Sciatic nerve (tissue), 2 donors: ENCODE measurements at regions not wholly inside any gene's neighbourhood (a gene's known extent, or its start where the extent isn't known, plus 50 kb on each side); places are given as distances from the start of the nearest gene placed in this dataset.

ENCODE experiments used
- ATAC-seq: fragments of 200-7000 bp; cut with Tn5 transposase; one replicate; pipeline ENCODE4 v1.9.1; 2020; ENCODE audit warnings: mild to moderate bottlenecking, moderate library complexity
- DNase-seq: peaks from one replicate; pipeline ENCODE4 v3.0.0-alpha.2; 2020; ENCODE audit warnings: low spot score
- intact Hi-C: fragments of 100-400 bp; cut with DNase I; formaldehyde crosslinking; loops from one replicate; pipeline ENCODE4 v1.14.2; 2022
- donor health status: DM: no; HTN: no; CAD: no.
- donor health status: DM: no; HTN: no; CAD: no.

DNA sequence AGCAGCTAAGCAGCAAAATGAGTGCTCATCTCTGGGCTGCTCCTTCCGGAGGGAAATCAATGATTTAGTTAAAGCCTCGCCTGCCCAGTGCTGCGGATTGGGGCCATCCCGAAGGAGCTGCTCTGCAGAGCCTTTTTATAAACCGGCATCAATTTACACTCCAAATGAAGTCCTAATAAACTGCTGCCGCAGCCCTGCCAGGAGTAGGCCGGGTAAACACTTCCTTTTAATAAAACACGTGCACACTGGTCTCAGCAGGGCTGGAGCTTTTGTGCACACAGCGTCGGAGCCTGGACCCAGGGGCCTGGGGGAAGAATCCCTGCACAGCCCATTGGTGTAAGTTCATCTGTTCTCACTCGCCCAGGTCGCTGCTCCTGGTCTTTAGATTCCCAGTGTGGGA, 79.6 kb upstream of the HS3ST2 start:
- no peak for ATAC-seq
- intact Hi-C loops: no loop called here
- DNase-seq: no peak

DNA sequence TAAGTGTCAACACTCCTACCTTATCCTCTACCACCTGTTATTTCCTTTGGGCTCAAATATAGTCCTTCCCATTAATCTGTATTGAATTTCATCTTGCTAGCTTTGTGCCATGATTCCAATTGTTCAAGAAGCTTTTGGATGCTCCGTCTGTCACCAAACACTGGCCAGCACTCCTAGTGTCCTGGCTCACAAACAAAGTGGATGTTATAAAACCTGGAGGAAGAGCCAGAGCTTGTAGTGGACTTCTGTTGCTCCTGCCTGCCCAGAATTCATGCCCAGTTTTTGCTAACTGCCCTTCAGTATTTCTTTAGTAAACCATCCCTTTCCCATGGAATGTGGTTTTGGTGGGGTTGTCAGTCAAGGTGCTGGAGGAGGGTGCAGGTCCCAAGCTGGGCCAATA, 77.2 kb upstream of the HS3ST2 start:
- DNase-seq: no peak
- no peak for ATAC-seq
- intact Hi-C loops: no loop called here

DNA sequence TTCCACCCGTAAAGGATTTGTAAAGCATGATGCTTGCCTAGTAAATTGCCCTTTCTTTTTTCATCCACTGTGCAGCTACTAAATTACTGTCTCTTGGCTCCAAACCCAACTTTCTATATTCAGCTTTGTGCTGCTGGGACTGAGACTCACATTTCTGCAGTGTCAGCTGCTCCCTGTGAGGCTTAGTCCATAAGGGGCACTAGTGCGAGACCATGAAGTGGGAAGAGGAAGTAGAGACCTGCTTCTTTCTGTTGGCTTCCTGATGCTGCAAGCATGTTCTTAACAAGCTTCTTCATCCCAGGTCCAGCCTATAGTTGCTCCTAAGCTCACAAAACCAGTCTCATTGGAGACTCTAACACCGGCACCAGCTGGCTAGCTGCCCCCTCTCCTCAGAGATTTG, 74.9 kb upstream of the HS3ST2 start:
- ATAC-seq (peak; percentile 44), DNase-seq (no peak)
- intact Hi-C loops: no loop called here

DNA sequence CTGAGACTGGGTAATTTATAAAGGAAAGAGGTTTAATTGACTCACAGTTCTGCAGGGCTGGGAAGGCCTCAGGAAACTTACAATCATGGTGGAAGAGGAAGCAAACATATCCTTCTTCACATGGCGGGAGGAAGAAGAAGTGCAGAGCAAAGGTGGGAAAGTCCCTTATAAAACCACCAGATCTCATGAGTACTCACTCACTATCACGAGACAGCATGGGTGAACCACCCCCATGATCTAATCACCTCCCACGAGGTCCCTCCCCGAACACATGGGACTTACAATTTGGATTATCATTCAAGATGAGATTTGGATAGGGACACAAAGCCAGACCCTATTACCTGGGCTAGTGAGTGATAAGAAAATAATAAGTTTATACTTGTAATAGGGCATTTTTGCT, 70.6 kb upstream of the HS3ST2 start:
- intact Hi-C loops: loop anchor here (5.0 kb wide), 1 partner anchor 1421 kb away; no protein-coding TSS in a partner anchor
- no peak for ATAC-seq

DNA sequence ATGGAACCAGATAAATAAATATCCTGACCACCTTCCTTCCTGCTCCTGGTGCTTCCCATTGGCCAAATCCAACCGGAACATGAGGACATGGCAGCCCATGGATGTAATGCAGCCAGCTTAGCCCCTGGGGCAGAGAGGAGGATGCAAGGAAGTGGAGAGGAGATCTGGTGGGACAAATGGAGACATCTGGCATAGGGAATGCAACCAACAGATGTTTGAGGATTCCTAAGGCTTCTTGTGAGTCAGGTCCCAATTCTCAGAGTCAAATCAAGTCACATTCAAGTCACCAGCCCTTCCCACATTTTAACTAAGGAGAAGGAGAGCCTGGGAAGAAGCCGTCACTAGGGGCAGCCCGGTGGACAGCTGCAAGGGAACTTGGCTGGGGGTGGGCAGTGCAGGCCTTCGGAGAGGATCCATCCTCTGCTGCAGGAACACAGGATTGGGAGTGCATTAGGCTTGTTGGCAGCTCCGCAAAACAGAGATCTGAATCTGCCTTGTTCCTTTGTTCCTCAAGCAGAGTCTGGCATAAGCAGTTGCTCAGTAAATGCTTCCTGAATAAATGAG, 62.8 kb upstream of the HS3ST2 start:
- ATAC-seq (no peak), DNase-seq (no peak)
- intact Hi-C loops: no loop called here

More for the DNA sequence above, 70.6 kb upstream of the HS3ST2 start:
- DNase-seq: no peak

DNA sequence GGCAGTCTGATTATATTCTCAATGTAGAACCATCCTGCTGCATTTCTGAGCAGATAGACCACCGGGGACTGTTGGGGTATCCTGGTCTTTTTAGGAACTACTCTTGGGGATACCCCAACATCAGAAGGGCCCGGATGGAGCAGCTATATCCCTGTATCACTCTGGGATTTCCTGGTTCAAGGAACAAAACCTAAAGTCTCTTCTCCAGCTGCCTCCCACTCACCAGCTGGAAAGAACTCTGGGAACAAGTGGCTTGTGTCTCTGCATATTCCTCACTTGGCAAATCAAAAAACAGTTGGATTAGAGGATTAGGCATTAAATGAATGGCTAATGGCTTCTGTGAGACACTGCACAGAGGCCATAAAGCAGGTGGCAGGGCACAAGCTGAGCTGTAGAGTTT, 62.3 kb upstream of the HS3ST2 start:
- no peak for DNase-seq
- intact Hi-C loops: no loop called here
- ATAC-seq: no peak

DNA sequence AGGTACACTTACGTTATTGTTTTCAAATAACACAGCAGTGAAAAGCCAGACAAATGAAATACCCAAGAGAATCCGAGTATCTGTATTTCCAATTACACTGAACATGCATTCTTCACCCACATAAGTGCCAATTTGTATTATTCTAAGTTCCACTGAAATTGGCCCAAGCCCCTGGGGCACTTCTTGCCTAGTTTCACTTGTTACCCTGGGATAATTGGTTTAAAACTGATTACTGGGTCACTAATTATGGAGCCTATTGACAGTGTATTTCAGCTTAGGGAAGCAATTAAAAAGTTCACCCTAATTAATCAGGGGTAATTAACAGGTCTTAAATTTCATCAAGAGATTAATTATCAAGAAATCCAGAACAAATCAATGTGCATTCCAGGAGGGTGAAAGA, 60.5 kb upstream of the HS3ST2 start:
- intact Hi-C loops: no loop called here
- no peak for ATAC-seq
- DNase-seq: no peak

DNA sequence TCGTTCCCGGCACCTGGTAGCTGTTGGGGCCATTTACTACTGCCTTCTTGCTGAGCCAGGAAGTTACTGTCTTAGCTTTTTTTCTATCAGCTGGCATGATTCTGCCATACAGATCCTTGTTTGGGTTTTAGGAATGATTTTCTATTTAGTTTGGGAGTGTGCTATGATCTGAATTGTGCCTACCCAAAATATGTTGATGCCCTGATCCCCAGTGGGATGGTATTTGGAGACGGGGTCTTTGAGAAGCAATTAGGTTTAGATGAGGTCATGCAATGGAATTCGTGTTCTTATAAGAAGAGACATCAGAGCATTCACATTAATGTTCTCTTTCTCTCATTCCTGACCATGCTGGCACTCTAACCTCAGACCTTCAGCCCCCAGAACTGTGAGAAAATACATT, 59.4 kb upstream of the HS3ST2 start:
- intact Hi-C loops: no loop called here
- ATAC-seq (no peak), DNase-seq (no peak)

DNA sequence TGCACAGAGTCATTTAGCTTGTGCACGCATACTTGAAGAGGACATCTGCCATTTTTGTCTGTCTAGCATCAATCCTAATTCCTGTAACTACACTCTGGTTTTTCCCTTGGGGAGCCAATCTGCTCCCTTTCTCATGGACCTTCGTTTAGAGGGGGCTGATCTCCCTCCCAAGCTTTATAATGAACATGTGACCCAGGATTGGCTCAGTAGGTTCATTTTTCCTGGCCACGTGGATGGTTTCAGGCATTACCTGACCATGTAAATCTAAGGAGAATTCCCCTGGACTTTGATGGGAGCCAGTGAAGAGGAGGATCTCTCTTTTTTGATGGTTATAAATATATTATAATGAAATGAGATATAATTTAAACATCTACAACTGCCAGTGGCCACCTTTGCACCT, 56.8 kb upstream of the HS3ST2 start:
- DNase-seq (no peak), ATAC-seq (no peak)
- intact Hi-C loops: no loop called here

DNA sequence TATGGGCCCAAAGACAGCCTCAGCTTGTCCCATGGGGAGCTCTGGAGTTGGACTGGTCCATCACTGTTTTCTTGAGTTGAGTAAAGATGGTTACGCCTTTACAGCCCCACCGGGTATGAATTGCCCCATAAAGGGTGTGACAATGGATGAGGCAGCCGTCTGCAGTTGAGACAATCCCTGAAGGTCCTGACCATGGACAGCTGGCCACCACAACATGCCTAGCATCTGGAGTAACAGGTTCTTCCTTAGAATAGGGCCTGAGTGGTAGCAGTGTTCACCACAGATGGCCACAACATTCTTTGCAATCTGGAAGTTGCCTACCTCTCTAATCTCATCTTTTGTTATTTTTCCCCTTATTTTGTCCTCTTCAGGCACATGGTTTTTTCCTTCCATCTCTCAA, 51.5 kb upstream of the HS3ST2 start:
- intact Hi-C loops: no loop called here

DNA sequence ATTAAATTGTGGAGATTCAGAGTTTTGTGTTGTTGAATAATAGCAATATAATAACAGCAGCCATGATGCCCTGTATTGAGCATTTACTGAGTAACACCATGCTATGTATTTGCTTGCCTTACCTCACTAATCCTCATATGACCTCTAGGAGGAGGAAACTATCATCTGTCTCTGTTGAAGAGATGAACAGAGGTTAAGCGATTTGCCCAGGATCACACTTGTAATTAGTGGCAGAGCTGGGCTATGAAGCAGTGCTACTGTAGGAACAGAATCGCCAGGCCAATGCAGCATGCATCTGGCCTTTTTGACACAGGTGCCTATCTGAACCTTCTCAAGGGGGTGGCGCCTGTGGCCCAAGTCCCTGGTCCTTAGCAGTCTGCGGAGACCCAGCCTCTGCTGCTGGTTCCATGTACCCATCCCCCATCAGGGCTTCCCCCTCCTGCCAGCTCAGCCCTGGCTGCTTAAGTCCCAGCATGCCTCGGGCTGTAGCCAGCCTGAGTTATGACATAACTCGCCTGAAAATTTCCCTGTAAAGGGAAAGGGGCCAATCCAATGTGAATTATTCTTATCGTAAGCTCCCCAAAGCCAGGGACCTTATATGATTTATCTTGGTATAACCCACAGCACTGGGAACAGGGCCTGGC, 50.4 kb upstream of the HS3ST2 start:
- intact Hi-C loops: no loop called here
- ATAC-seq (no peak), DNase-seq (no peak)

More for the DNA sequence above, 51.5 kb upstream of the HS3ST2 start:
- DNase-seq (no peak), ATAC-seq (no peak)
